Astrocyte (in vitro differentiated cells and primary cell): ENCODE measurements at regions not wholly inside any gene's neighbourhood (a gene's known extent, or its start where the extent isn't known, plus 50 kb on each side); places are given as distances from the start of the nearest gene placed in this dataset.

Experiments used
- DNase-seq: peaks from one replicate; pipeline ENCODE4 v3.0.0-alpha.2; 2010; ENCODE audit warnings: low read depth
- FAIRE-seq: peaks from 2 replicates; lab custom pipeline; 2011; peaks lifted over from hg19 to GRCh38; lab: Jason Lieb, UNC
- H2AFZ ChIP-seq: 2 replicates; pipeline ENCODE4 v1.6.0; 2012; ENCODE audit warnings: low read depth, low read length, inconsistent platforms
- H3K27ac ChIP-seq: 2 replicates; pipeline ENCODE4 v1.5.1; 2011; ENCODE audit warnings: low read depth, low read length, inconsistent platforms
- H3K27me3 ChIP-seq: 2 replicates; pipeline ENCODE4 v1.6.0; 2011; ENCODE audit warnings: low read length, inconsistent platforms; ENCODE audit not compliant: insufficient read depth
- H3K36me3 ChIP-seq: 2 replicates; pipeline ENCODE4 v1.5.1; 2011; ENCODE audit warnings: low read length, inconsistent platforms; ENCODE audit not compliant: insufficient read depth
- H3K4me1 ChIP-seq: 2 replicates; pipeline ENCODE4 v1.5.1; 2011; ENCODE audit warnings: low read length, inconsistent platforms; ENCODE audit not compliant: insufficient read depth
- H3K4me2 ChIP-seq: 2 replicates; pipeline ENCODE4 v1.6.0; 2012; ENCODE audit warnings: low read length, inconsistent platforms
- H3K4me3 ChIP-seq: 2 replicates; pipeline ENCODE4 v1.5.1; 2011; ENCODE audit warnings: low read depth, mild to moderate bottlenecking, low read length, inconsistent platforms; ENCODE audit not compliant: insufficient read depth
- H3K79me2 ChIP-seq: 2 replicates; pipeline ENCODE4 v1.6.0; 2012; ENCODE audit warnings: mild to moderate bottlenecking, low read length, inconsistent platforms; ENCODE audit not compliant: insufficient read depth
- H3K9ac ChIP-seq: 2 replicates; pipeline ENCODE4 v1.6.0; 2012; ENCODE audit warnings: mild to moderate bottlenecking, low read length, inconsistent platforms
- H3K9me3 ChIP-seq: 2 replicates; pipeline ENCODE4 v1.5.1; 2012; ENCODE audit warnings: low read depth, mild to moderate bottlenecking, low read length, inconsistent platforms; ENCODE audit not compliant: insufficient read depth
- H4K20me1 ChIP-seq: 2 replicates; pipeline ENCODE4 v1.6.0; 2012; ENCODE audit warnings: low read length, inconsistent platforms; ENCODE audit not compliant: insufficient read depth
- H3K27ac Mint-ChIP-seq: one replicate; pipeline ENCODE4 v1.8.0; 2021; ENCODE audit warnings: mild to moderate bottlenecking, mixed read lengths; ENCODE audit not compliant: unreplicated experiment
- H3K27me3 Mint-ChIP-seq: one replicate; pipeline ENCODE4 v1.8.0; 2021; ENCODE audit warnings: low read depth, mixed read lengths; ENCODE audit not compliant: unreplicated experiment
- H3K36me3 Mint-ChIP-seq: one replicate; pipeline ENCODE4 v1.8.0; 2021; ENCODE audit warnings: low read depth, mixed read lengths; ENCODE audit not compliant: unreplicated experiment
- H3K4me1 Mint-ChIP-seq: one replicate; pipeline ENCODE4 v1.8.0; 2021; ENCODE audit warnings: low read depth, mixed read lengths; ENCODE audit not compliant: unreplicated experiment
- H3K4me3 Mint-ChIP-seq: one replicate; pipeline ENCODE4 v1.8.0; 2021; ENCODE audit warnings: mild to moderate bottlenecking, moderate library complexity, mixed read lengths; ENCODE audit not compliant: unreplicated experiment
- H3K9me3 Mint-ChIP-seq: one replicate; pipeline ENCODE4 v1.8.0; 2021; ENCODE audit warnings: mild to moderate bottlenecking, mixed read lengths; ENCODE audit not compliant: unreplicated experiment
- EZH2 ChIP-seq: IDR thresholded peaks from 2 replicates; pipeline ENCODE4 v1.6.1; 2012; ENCODE audit warnings: mild to moderate bottlenecking, low read length, inconsistent platforms; ENCODE audit not compliant: insufficient read depth
- TF ChIP-seq, protein P1 (sequence below): IDR thresholded peaks from 2 replicates; pipeline ENCODE4 v1.5.1; 2011; ENCODE audit warnings: low read depth, mild to moderate bottlenecking, inconsistent platforms, low read length, moderate library complexity; ENCODE audit not compliant: insufficient read depth

DNA sequence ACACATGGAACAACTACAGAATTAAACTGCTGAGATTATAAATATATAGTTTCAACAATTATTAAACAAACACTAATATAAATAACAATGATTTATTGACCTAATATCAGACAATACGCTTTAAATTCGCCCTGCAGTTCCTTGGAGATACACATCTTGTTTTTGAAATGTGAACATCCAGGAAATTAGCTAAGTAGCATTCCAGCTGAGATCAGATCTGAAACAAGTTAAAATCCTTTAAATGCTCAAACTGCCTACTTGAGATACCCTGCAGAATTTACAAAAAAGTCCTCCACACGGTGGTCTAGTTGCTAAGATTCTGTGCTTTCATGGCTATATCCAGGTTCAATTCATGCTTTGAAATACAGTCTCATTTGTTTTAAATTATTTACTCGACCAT, 101.4 kb upstream of the OLFM3 start:
- Histone ChIP-seq H3K4me1 (no peaks in the 10 kb centered on the region), H3K4me3 (no peak overlapping the region), H4K20me1 (no peaks in the 10 kb centered on the region), H3K27ac (no peak overlapping the region), H3K9ac (no peak overlapping the region), H3K4me2 (no peak overlapping the region), H3K79me2 (no peaks in the 10 kb centered on the region), H3K9me3 (no peaks in the 10 kb centered on the region), H3K27me3 (no peaks in the 10 kb centered on the region), H3K36me3 (no peaks in the 10 kb centered on the region), H2AFZ (no peak overlapping the region)
- Mint-ChIP-seq H3K4me3 (no peak overlapping the region), H3K36me3 (no peaks in the 10 kb centered on the region), H3K27ac (no peak overlapping the region), H3K4me1 (no peaks in the 10 kb centered on the region), H3K9me3 (no peaks in the 10 kb centered on the region), H3K27me3 (no peaks in the 10 kb centered on the region)
- FAIRE-seq: no peak
- no peak for TF ChIP-seq EZH2
- TF ChIP-seq, protein P1, sequence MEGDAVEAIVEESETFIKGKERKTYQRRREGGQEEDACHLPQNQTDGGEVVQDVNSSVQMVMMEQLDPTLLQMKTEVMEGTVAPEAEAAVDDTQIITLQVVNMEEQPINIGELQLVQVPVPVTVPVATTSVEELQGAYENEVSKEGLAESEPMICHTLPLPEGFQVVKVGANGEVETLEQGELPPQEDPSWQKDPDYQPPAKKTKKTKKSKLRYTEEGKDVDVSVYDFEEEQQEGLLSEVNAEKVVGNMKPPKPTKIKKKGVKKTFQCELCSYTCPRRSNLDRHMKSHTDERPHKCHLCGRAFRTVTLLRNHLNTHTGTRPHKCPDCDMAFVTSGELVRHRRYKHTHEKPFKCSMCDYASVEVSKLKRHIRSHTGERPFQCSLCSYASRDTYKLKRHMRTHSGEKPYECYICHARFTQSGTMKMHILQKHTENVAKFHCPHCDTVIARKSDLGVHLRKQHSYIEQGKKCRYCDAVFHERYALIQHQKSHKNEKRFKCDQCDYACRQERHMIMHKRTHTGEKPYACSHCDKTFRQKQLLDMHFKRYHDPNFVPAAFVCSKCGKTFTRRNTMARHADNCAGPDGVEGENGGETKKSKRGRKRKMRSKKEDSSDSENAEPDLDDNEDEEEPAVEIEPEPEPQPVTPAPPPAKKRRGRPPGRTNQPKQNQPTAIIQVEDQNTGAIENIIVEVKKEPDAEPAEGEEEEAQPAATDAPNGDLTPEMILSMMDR: no peak
- no peak for DNase-seq

DNA sequence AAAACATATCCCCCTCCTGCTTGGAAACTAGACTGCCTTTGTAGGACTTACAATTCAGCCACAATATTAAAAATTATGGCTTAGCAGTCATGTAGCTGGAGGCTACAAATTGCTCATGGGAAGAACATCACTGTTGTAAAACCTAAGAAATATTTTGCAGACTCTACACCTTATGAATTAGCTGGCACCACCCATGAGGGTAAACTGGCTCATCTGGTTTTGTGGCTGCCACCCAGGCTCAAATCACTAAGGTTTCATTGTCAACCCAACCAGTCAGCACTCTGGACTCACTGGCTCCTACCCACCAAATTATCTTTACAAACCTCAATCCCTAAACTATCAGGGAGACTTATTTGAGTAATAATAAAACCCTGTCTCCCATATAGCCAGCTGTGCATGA, 100.7 kb upstream of the OLFM3 start:
- H3K4me1 Mint-ChIP-seq: no peaks in the 10 kb centered on the region
- Histone ChIP-seq H3K27ac (no peak overlapping the region), H3K4me3 (no peak overlapping the region), H3K4me2 (no peak overlapping the region), H3K4me1 (no peaks in the 10 kb centered on the region), H3K36me3 (no peaks in the 10 kb centered on the region), H2AFZ (no peak overlapping the region), H3K9ac (no peak overlapping the region), H3K9me3 (no peaks in the 10 kb centered on the region), H3K79me2 (no peaks in the 10 kb centered on the region), H4K20me1 (no peaks in the 10 kb centered on the region), H3K27me3 (no peaks in the 10 kb centered on the region)
- H3K9me3 Mint-ChIP-seq: no peaks in the 10 kb centered on the region
- H3K27ac Mint-ChIP-seq: no peak overlapping the region
- no peak overlapping the region for H3K4me3 Mint-ChIP-seq
- no peaks in the 10 kb centered on the region for H3K27me3 Mint-ChIP-seq
- H3K36me3 Mint-ChIP-seq: no peaks in the 10 kb centered on the region
- DNase-seq (no peak), FAIRE-seq (no peak)
- TF ChIP-seq, protein P1: no peak
- TF ChIP-seq EZH2: no peak

DNA sequence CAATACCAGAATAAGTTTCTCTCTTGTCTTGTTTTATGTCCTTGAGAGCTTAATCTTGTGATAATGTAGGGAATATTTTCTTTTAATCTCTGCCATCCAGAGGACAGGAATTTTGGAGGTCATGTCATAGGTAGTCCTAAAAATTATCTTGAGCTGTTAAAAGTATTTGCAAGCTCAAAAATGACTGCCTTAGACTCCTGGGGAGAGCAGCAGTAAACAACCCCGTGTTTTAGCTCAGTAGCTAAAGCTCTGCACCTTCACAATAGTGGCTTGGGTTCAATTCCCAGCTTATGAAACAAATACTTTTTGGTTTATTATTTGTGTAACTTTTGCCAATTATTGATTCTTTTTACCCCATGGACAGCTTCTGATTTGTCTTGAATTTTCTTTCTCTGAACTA, 99.4 kb upstream of the OLFM3 start:
- H3K4me2 ChIP-seq: no peak overlapping the region
- no peak overlapping the region for H2AFZ ChIP-seq
- H3K27me3 ChIP-seq: no peaks in the 10 kb centered on the region
- no peak overlapping the region for H3K4me3 ChIP-seq
- Mint-ChIP-seq H3K36me3 (no peaks in the 10 kb centered on the region), H3K4me1 (no peaks in the 10 kb centered on the region), H3K27ac (no peak overlapping the region), H3K4me3 (no peak overlapping the region), H3K9me3 (no peaks in the 10 kb centered on the region), H3K27me3 (no peaks in the 10 kb centered on the region)
- TF ChIP-seq EZH2: no peak
- TF ChIP-seq, protein P1: no peak
- H3K4me1 ChIP-seq: no peaks in the 10 kb centered on the region
- H3K36me3 ChIP-seq: no peaks in the 10 kb centered on the region
- H3K9me3 ChIP-seq: no peaks in the 10 kb centered on the region
- H3K79me2 ChIP-seq: no peaks in the 10 kb centered on the region
- no peaks in the 10 kb centered on the region for H4K20me1 ChIP-seq
- no peak for DNase-seq
- no peak for FAIRE-seq
- no peak overlapping the region for H3K27ac ChIP-seq
- H3K9ac ChIP-seq: no peak overlapping the region
